ENCODE measurements at regions not wholly inside any gene's neighbourhood (a gene's known extent, or its start where the extent isn't known, plus 50 kb on each side); places are given as distances from the start of the nearest gene placed in this dataset.

GRCh38 chr3:154496540-154496939, 66.5 kb upstream of the GPR149 start:
- TF ChIP-seq TEAD4 (IDR thresholded peaks at IDR 0.05) (no peak), MAX (IDR thresholded peaks at IDR 0.05) (no peak), EP300 (IDR thresholded peaks at IDR 0.05; ENCODE audit: borderline replicate concordance) (no peak), RAD21 (IDR thresholded peaks at IDR 0.05; ENCODE audit: low read depth) (no peak), REST (IDR thresholded peaks at IDR 0.05; ENCODE audit: low read depth) (no peak), TCF12 (IDR thresholded peaks at IDR 0.05; ENCODE audit: low read depth) (no peak), ZBTB7A (IDR thresholded peaks at IDR 0.05; ENCODE audit: low read depth) (no peak), TAF1 (IDR thresholded peaks at IDR 0.05; ENCODE audit: low read depth) (no peak), CEBPB (IDR thresholded peaks at IDR 0.05) (no peak), YY1 (IDR thresholded peaks at IDR 0.05; ENCODE audit: low read depth) (no peak), FOXM1 (IDR thresholded peaks at IDR 0.05; ENCODE audit: borderline replicate concordance, low read depth) (no peak), EGR1 (IDR thresholded peaks at IDR 0.05) (no peak)
